Thoracic aorta (tissue), 2 donors: ENCODE measurements at regions not wholly inside any gene's neighbourhood (a gene's known extent, or its start where the extent isn't known, plus 50 kb on each side); places are given as distances from the start of the nearest gene placed in this dataset.

Source experiments
- ATAC-seq: fragments of 150-250 bp; one replicate; pipeline ENCODE4 v1.8.0; 2017; ENCODE audit warnings: low read depth; ENCODE audit not compliant: insufficient number of reproducible peaks, low FRiP score
- DNase-seq: peaks from one replicate; pipeline ENCODE4 v3.0.0-alpha.2; 2020; ENCODE audit warnings: low spot score
- H3K27ac ChIP-seq, 2 donors: fragments of 200-600 bp; sonication (generic); 1 replicate in 1 of 2; 2 replicates in 1 of 2; pipeline ENCODE4 v1.5.1; 2016; ENCODE audit warnings: mild to moderate bottlenecking in 2 of 2, moderate library complexity in 2 of 2
- H3K27me3 ChIP-seq: fragments of 200-600 bp; sonication (generic); replicated peaks from 2 replicates; pipeline ENCODE4 v1.6.0; 2016; ENCODE audit warnings: mild to moderate bottlenecking; ENCODE audit not compliant: insufficient read depth
- H3K36me3 ChIP-seq: fragments of 200-600 bp; sonication (generic); one replicate; pipeline ENCODE4 v1.5.1; 2016
- H3K4me1 ChIP-seq, 2 donors: fragments of 200-600 bp; sonication (generic); 1 replicate in 1 of 2; 2 replicates in 1 of 2; pipeline versions ENCODE4 v1.5.1 to v1.6.0; 2016; ENCODE audit warnings: low read depth in 2 of 2, mild to moderate bottlenecking in 1 of 2; ENCODE audit not compliant: control insufficient read depth in 1 of 2
- H3K4me3 ChIP-seq: fragments of 200-600 bp; sonication (generic); 2 replicates; pipeline ENCODE4 v1.5.1; 2016; ENCODE audit warnings: mild to moderate bottlenecking
- H3K9me3 ChIP-seq: fragments of 200-600 bp; sonication (generic); 2 replicates; pipeline ENCODE4 v1.5.1; 2016
- CTCF ChIP-seq: fragments of 200-600 bp; sonication (generic); IDR thresholded peaks from one replicate; pipeline ENCODE4 v1.5.1; 2019; ENCODE audit warnings: antibody characterized with exemption

- Histone ChIP-seq H3K4me1 (peaks cover 0 to 18% of the 10 kb centered on the region in 2 donors), H3K27me3 (no peaks in the 10 kb centered on the region), H3K4me3 (no peak overlapping the region), H3K9me3 (no peaks in the 10 kb centered on the region), H3K27ac (no peak overlapping the region), H3K36me3 (no peaks in the 10 kb centered on the region)
- DNase-seq = no peak
- ATAC-seq = no peak
- no peak for TF ChIP-seq CTCF
Observed at GRCh38 chr5:82384034-82384750, 106.0 kb upstream of the RPS23 start.

DNA sequence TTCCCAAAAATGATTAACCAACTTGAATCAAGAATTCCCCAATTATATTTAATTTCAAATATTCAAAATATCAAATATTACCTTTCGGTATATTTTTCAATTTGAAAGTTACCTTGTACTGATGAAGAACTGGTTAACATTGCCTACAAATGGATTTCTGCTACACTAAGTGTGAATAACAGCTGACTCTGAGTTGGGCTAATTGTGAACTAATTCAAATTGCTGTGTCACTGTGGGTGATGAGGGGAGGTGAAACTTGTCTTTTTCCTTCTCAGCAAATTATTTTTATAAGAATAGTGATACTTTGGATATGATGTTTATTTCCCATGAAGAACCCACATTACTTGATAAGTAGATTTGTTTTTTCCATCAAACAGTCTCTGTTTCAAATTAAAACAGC is 103.4 kb upstream of the RPS23 start:
- H3K36me3 ChIP-seq = no peaks in the 10 kb centered on the region
- no peak for DNase-seq
- no peak for TF ChIP-seq CTCF
- ATAC-seq = no peak
- no peak overlapping the region for H3K4me3 ChIP-seq
- no peaks in the 10 kb centered on the region for H3K27me3 ChIP-seq
- H3K9me3 ChIP-seq = no peaks in the 10 kb centered on the region
- no peak overlapping the region for H3K27ac ChIP-seq
- H3K4me1 ChIP-seq = peaks cover 2 to 7% of the 10 kb centered on the region in 2 donors

DNA sequence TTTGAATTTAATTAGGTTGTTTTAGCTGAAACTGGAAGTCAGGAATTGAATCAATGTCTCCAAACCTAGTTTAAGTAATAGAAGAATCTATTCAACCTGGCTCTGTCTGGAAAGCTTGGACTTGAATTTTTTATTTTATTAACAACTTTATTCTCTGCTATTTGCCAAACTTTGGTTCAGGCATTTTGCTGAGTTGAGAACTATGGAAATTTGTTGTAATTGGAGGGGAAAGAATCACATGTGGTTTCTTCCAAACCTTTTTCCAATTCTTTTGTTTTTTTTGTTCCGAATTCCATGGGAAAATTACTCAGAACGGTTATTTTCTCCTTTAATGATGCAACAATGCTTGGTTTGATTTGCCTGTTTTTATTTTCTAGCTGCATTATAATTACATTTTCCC is 98.2 kb upstream of the RPS23 start:
- no peak for ATAC-seq
- TF ChIP-seq CTCF = no peak
- Histone ChIP-seq H3K4me1 (peaks cover 7 to 14% of the 10 kb centered on the region in 2 donors), H3K4me3 (no peak overlapping the region), H3K27ac (peak overlapping the region in 1 of 2 donors; percentile 11), H3K9me3 (no peaks in the 10 kb centered on the region), H3K36me3 (no peaks in the 10 kb centered on the region), H3K27me3 (no peaks in the 10 kb centered on the region)
- no peak for DNase-seq

GRCh38 chr5:82375488-82376244 is 97.5 kb upstream of the RPS23 start:
- H3K27me3 ChIP-seq = no peaks in the 10 kb centered on the region

More at GRCh38 chr5:82375488-82376244, 97.5 kb upstream of the RPS23 start:
- DNase-seq (no peak), ATAC-seq (no peak)
- no peak for TF ChIP-seq CTCF
- peak overlapping the region in 1 of 2 donors; percentile 47 for H3K27ac ChIP-seq
- H3K36me3 ChIP-seq = no peaks in the 10 kb centered on the region
- no peaks in the 10 kb centered on the region for H3K9me3 ChIP-seq
- H3K4me3 ChIP-seq = no peak overlapping the region
- peaks cover 7 to 14% of the 10 kb centered on the region in 2 donors for H3K4me1 ChIP-seq
